ENCODE measurements at regions not wholly inside any gene's neighbourhood (a gene's known extent, or its start where the extent isn't known, plus 50 kb on each side); places are given as distances from the start of the nearest gene placed in this dataset.

DNA sequence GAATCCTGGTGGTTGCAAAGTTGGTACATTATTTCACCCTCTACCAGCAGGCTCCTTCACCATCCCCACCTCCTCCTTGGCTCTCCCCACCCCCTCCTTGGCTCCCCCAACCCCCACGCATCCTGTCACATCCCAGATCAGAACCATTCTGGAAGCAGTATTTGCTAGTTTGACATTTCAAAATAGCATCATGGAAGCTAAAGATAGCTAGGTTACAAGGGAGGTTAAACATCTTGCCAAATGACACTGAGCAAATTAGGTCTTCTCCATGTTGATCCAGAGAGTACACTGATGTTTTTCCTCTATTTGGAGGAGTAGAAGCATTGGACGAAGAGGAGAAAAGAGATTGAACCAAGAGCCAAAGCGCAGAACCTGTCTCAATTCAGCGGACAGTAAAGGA lies 158.9 kb upstream of the FGGY start:
- TF ChIP-seq CTCF (conservative IDR thresholded peaks at IDR 0.05; ENCODE audit: low read depth, low read length) (no peak), EZH2 (IDR thresholded peaks at IDR 0.05; ENCODE audit: borderline replicate concordance, low read depth, low read length, poor library complexity, severe bottlenecking) (no peak)

All from A673 (cell line).